ENCODE measurements at regions not wholly inside any gene's neighbourhood (a gene's known extent, or its start where the extent isn't known, plus 50 kb on each side); places are given as distances from the start of the nearest gene placed in this dataset.

DNA sequence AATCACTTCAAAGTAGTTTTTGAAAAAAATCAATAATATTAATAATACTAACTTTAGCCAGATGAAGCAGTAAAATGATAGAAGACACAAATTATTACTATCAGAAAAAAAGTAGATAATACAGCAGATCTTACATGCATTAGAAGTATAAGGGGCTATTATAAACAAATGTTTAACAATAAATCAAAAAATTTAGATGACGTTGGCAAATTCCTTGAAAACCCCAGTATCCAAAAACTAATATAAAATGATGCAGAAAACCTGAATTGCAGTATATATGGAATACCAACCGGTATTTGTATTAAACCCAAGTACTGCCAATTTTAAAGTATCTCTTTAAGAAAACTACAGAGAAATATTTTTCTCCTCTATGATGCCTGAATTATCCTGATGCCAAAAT lies 573.3 kb upstream of the CTNND2 start:
- peaks cover 0 to 4% of the 10 kb centered on the region in 2 donors for H3K9me3 ChIP-seq
- no peaks in the 10 kb centered on the region for H3K4me1 ChIP-seq
- no peak overlapping the region for H3K27ac ChIP-seq
- H3K27me3 ChIP-seq: no peaks in the 10 kb centered on the region
- no peak for TF ChIP-seq POLR2AphosphoS5 (IDR thresholded peaks at IDR 0.05)
- no peak for TF ChIP-seq CTCF (IDR thresholded peaks at IDR 0.05)
- TF ChIP-seq POLR2A (IDR thresholded peaks at IDR 0.05): no peak
- intact Hi-C loops (cut with DNase I; ENCODE audit: low total_unique reads): no loop called here
- no peak for DNase-seq (ENCODE audit: low spot score in 2 of 2)
- no peaks in the 10 kb centered on the region for H3K36me3 ChIP-seq
- H3K4me3 ChIP-seq: no peak overlapping the region

DNA sequence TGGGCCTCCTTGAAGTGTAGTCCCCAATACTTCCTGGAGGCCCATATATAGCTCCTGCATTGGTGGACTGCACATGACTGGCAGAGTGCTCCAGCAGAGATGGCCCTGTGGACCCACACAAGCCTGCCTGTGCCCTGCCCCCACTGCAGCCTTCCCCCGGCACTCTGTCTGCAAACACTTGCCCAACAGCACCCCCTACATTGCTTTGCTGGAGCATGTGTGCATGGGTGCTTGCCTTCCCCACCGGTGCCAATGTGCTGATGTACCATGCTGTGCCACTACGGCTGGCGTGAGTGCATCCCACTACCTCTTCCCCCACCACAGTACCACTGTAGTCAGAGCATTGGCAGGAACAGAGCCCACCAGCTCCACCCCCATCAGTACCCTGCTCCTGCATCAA lies 563.6 kb upstream of the CTNND2 start:
- Histone ChIP-seq H3K36me3 (no peaks in the 10 kb centered on the region), H3K4me3 (no peak overlapping the region), H3K27ac (no peak overlapping the region), H3K9me3 (peaks cover 0 to 9% of the 10 kb centered on the region in 2 donors), H3K27me3 (no peaks in the 10 kb centered on the region), H3K4me1 (no peaks in the 10 kb centered on the region)
- TF ChIP-seq POLR2A (IDR thresholded peaks at IDR 0.05) (no peak), POLR2AphosphoS5 (IDR thresholded peaks at IDR 0.05) (no peak), CTCF (IDR thresholded peaks at IDR 0.05) (no peak)
- no peak for DNase-seq (ENCODE audit: low spot score in 2 of 2)
- intact Hi-C loops (cut with DNase I; ENCODE audit: low total_unique reads): no loop called here

- intact Hi-C loops (cut with DNase I; ENCODE audit: low total_unique reads): no loop called here
- DNase-seq (ENCODE audit: low spot score in 2 of 2): no peak
- no peak overlapping the region for H3K27ac ChIP-seq
These were observed 556.4 kb upstream of the CTNND2 start for GRCh38 chr5:12460493-12461261.

DNA sequence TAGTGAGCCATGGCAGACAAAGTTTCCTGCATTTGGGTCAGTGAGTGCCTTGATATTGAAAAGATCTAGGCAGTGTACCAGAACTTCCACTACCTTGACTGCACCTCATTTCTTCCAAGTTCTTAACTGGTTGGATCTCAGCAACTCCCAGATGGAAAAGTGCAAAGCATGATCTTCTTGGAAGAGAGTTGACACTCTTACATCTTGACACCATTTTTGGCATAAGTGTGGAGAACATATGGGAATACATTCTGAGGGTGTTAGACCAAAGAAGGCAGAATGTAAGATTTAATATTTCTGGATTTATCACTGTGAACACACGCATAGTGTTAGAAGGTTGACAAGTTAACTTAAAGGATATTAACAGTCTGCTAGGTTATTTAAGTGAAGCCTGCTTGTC lies 555.1 kb upstream of the CTNND2 start:
- intact Hi-C loops (cut with DNase I; ENCODE audit: low total_unique reads): no loop called here
- no peak overlapping the region for H3K27ac ChIP-seq
- no peaks in the 10 kb centered on the region for H3K36me3 ChIP-seq
- no peak overlapping the region for H3K4me3 ChIP-seq
- no peaks in the 10 kb centered on the region for H3K4me1 ChIP-seq
- no peak for DNase-seq (ENCODE audit: low spot score in 2 of 2)
- no peaks in the 10 kb centered on the region for H3K9me3 ChIP-seq
- TF ChIP-seq CTCF (IDR thresholded peaks at IDR 0.05): no peak
- TF ChIP-seq POLR2A (IDR thresholded peaks at IDR 0.05): no peak
- TF ChIP-seq POLR2AphosphoS5 (IDR thresholded peaks at IDR 0.05): no peak
- H3K27me3 ChIP-seq: no peaks in the 10 kb centered on the region

More at GRCh38 chr5:12460493-12461261, 556.4 kb upstream of the CTNND2 start:
- H3K4me1 ChIP-seq: no peaks in the 10 kb centered on the region
- no peak overlapping the region for H3K4me3 ChIP-seq
- TF ChIP-seq POLR2A (IDR thresholded peaks at IDR 0.05) (no peak), POLR2AphosphoS5 (IDR thresholded peaks at IDR 0.05) (no peak), CTCF (IDR thresholded peaks at IDR 0.05) (no peak)
- no peaks in the 10 kb centered on the region for H3K27me3 ChIP-seq
- H3K9me3 ChIP-seq: no peaks in the 10 kb centered on the region
- H3K36me3 ChIP-seq: no peaks in the 10 kb centered on the region

GRCh38 chr5:12419075-12419474 lies 514.8 kb upstream of the CTNND2 start:
- TF ChIP-seq POLR2A (IDR thresholded peaks at IDR 0.05): no peak
- H3K4me1 ChIP-seq: no peaks in the 10 kb centered on the region
- H3K27me3 ChIP-seq: no peaks in the 10 kb centered on the region
- H3K9me3 ChIP-seq: no peaks in the 10 kb centered on the region
- no peak overlapping the region for H3K4me3 ChIP-seq
- no peak for DNase-seq (ENCODE audit: low spot score in 2 of 2)
- H3K27ac ChIP-seq: no peak overlapping the region
- no peaks in the 10 kb centered on the region for H3K36me3 ChIP-seq
- intact Hi-C loops (cut with DNase I; ENCODE audit: low total_unique reads): no loop called here

Data from breast epithelium (tissue), 4 donors.